ACC112 (cell line): ENCODE measurements at regions not wholly inside any gene's neighbourhood (a gene's known extent, or its start where the extent isn't known, plus 50 kb on each side); places are given as distances from the start of the nearest gene placed in this dataset.

Experiments
- H2AFZ ChIP-seq: fragments of 200-600 bp; sonication (generic); one replicate; pipeline ENCODE4 v1.6.0; 2017; ENCODE audit warnings: antibody characterized with exemption, low read length; ENCODE audit not compliant: unreplicated experiment
- H3K27ac ChIP-seq: fragments of 200-600 bp; sonication (generic); 2 replicates; pipeline ENCODE4 v1.5.1; 2014; ENCODE audit warnings: low read depth, mild to moderate bottlenecking, antibody characterized with exemption, low read length, moderate library complexity
- H3K27me3 ChIP-seq: fragments of 200-600 bp; sonication (generic); 2 replicates; pipeline ENCODE4 v1.6.1; 2014; ENCODE audit warnings: mild to moderate bottlenecking, antibody characterized with exemption, low read length, moderate library complexity, mixed read lengths; ENCODE audit not compliant: insufficient read depth
- H3K36me3 ChIP-seq: fragments of 200-600 bp; sonication (generic); 2 replicates; pipeline ENCODE4 v1.6.1; 2016; ENCODE audit warnings: mild to moderate bottlenecking, antibody characterized with exemption, low read length, moderate library complexity, mixed read lengths; ENCODE audit not compliant: insufficient read depth
- H3K4me1 ChIP-seq: fragments of 200-600 bp; sonication (generic); one replicate; pipeline ENCODE4 v1.6.1; 2016; ENCODE audit warnings: low read length, mixed read lengths; ENCODE audit not compliant: insufficient read depth, unreplicated experiment, control insufficient read depth
- H3K4me3 ChIP-seq: fragments of 200-600 bp; sonication (generic); 2 replicates; pipeline ENCODE4 v1.5.1; 2014; ENCODE audit warnings: mild to moderate bottlenecking, low read depth, low read length
- H3K79me2 ChIP-seq: fragments of 200-600 bp; sonication (generic); one replicate; pipeline ENCODE4 v1.6.0; 2016; ENCODE audit warnings: low read length; ENCODE audit not compliant: control insufficient read depth, unreplicated experiment, insufficient read depth

DNA sequence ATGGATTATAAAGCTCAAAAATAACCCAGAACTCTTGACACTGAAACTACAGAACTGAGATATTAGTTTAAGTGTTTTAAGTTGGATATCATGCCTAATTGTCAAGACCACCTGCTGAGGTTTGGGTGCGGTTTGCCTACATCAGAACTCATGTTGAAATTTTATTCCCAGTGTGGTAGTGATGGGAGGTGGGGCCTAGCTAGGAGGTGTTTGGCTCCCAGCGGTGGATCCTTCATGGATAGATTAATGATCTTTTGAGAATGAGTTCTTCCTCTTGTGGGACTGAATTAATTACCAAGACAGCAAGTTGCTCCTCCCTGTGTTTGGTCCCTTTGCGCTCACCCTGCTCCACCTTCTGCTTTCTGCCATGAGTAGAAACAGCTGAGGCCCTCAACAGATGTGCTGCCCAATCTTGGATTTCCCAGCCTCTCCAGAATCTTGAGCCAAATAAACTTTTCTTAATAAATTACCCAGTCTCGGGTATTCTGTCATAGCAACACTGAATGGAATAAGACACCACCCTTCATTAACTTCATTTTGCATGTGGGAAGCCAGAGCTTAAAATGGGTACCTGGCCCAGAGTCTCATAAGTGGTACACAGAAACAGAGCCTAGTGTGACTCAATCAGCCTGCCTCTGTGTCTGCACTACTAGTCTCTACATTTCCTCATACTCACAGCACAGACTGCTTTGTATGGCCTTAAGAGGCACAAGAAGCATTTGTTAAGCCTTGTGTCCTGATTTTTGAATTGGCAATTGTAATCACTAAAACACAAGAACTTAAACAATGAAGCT lies 158.4 kb downstream of the IBTK start:
- Histone ChIP-seq H3K36me3 (no peaks in the 10 kb centered on the region), H3K27ac (no peak overlapping the region), H3K4me1 (peaks cover 8% of the 10 kb centered on the region), H2AFZ (no peak overlapping the region), H3K4me3 (no peak overlapping the region), H3K27me3 (no peaks in the 10 kb centered on the region), H3K79me2 (no peaks in the 10 kb centered on the region)

DNA sequence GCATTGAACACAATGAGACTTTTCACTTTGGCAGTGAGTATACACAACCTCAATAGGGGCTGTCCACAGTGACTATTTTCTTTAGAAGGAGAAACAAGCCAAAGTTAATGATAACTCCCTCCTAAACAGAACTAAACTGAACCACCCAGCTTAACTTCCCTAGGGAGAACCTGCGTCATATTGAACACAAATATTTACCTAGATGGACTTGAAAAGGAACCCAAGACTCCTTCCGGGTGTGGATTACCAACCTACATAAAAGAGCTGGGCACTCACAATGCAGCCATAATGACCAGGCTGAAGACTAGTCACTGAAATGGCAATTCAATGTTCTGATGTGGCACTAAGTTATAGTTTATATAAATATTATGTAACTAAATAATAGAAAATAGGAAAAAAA lies 160.6 kb downstream of the IBTK start:
- no peak overlapping the region for H3K27ac ChIP-seq
- H3K27me3 ChIP-seq, result no peaks in the 10 kb centered on the region
- no peak overlapping the region for H3K4me3 ChIP-seq
- H2AFZ ChIP-seq, result no peak overlapping the region
- no peaks in the 10 kb centered on the region for H3K36me3 ChIP-seq
- H3K4me1 ChIP-seq, result peaks cover 16% of the 10 kb centered on the region
- no peaks in the 10 kb centered on the region for H3K79me2 ChIP-seq

GRCh38 chr6:82085701-82086100 lies 161.8 kb downstream of the IBTK start:
- no peaks in the 10 kb centered on the region for H3K36me3 ChIP-seq
- H2AFZ ChIP-seq, result no peak overlapping the region
- peaks cover 16% of the 10 kb centered on the region for H3K4me1 ChIP-seq
- no peaks in the 10 kb centered on the region for H3K27me3 ChIP-seq
- H3K27ac ChIP-seq, result no peak overlapping the region
- H3K4me3 ChIP-seq, result no peak overlapping the region
- H3K79me2 ChIP-seq, result no peaks in the 10 kb centered on the region

GRCh38 chr6:82084324-82084920 lies 163.1 kb downstream of the IBTK start:
- peak overlapping the region; percentile 28; the same call in 1 of the 2 replicates for H3K27ac ChIP-seq
- H3K36me3 ChIP-seq, result no peaks in the 10 kb centered on the region
- peaks cover 16% of the 10 kb centered on the region for H3K4me1 ChIP-seq
- no peaks in the 10 kb centered on the region for H3K79me2 ChIP-seq
- no peaks in the 10 kb centered on the region for H3K27me3 ChIP-seq
- H2AFZ ChIP-seq, result peak overlapping the region; percentile 89
- no peak overlapping the region for H3K4me3 ChIP-seq

GRCh38 chr6:82083646-82084045 lies 163.9 kb downstream of the IBTK start:
- Histone ChIP-seq H3K4me1 (peaks cover 16% of the 10 kb centered on the region), H3K4me3 (no peak overlapping the region), H3K36me3 (no peaks in the 10 kb centered on the region), H2AFZ (no peak overlapping the region), H3K79me2 (no peaks in the 10 kb centered on the region), H3K27ac (no peak overlapping the region; the same call in 1 of the 2 replicates), H3K27me3 (no peaks in the 10 kb centered on the region)

DNA sequence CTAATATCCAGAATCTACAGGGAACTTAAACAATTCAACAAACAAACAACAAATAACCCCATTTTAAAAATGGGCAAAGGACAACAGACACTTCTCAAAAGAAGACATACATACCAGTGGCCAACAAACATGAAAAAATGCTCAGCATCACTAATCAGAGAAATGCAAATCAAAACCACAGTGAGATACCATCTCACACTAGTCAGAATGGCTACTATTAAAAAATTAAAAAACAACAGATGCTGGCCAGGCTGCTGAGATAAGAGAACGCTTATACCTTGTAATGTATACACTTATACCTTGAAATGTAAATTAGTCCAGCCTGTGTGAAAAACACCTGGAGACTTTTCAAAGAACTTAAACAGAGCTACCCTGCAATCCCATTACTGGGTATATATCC lies 166.8 kb downstream of the IBTK start:
- no peak overlapping the region for H2AFZ ChIP-seq
- no peaks in the 10 kb centered on the region for H3K79me2 ChIP-seq
- no peak overlapping the region for H3K27ac ChIP-seq
- H3K36me3 ChIP-seq, result no peaks in the 10 kb centered on the region
- no peak overlapping the region for H3K4me3 ChIP-seq
- H3K4me1 ChIP-seq, result peaks cover 30% of the 10 kb centered on the region
- no peaks in the 10 kb centered on the region for H3K27me3 ChIP-seq

DNA sequence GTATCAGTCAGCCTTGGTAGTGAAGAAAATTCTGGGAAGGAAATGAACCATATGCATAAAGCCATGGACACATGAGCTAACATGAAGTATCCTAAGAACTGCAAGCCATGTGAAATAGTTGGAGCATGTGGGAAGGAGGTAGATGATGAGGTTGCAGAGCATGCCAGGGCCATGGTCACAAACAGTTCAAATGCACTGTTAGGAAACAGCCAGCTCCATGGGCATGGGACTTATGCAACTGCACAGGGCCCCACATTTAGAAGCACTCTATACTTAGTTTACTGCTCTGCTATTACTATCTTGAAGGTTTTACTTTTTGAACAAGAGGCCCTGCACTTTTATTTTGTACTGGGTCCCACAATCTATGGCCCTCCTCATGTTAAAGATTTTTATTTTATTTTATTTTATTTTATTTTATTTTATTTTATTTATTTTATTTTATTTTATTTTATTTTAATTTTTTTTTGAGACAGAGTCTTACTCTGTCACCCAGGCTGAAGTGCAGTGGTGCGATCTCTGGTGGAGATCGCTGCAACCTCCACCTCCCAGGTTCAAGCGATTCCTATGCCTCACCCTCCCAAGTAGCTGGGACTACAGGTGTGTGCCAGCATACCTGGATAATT lies 169.1 kb downstream of the IBTK start:
- H3K27me3 ChIP-seq, result no peaks in the 10 kb centered on the region
- H3K36me3 ChIP-seq, result no peaks in the 10 kb centered on the region
- H3K79me2 ChIP-seq, result no peaks in the 10 kb centered on the region
- no peak overlapping the region for H2AFZ ChIP-seq
- H3K27ac ChIP-seq, result no peak overlapping the region
- H3K4me1 ChIP-seq, result peaks cover 24% of the 10 kb centered on the region
- H3K4me3 ChIP-seq, result no peak overlapping the region

GRCh38 chr6:82076916-82077315 lies 170.6 kb downstream of the IBTK start:
- Histone ChIP-seq H3K27ac (peak overlapping the region; percentile 37), H2AFZ (peak overlapping the region; percentile 91), H3K79me2 (no peaks in the 10 kb centered on the region), H3K36me3 (no peaks in the 10 kb centered on the region), H3K27me3 (no peaks in the 10 kb centered on the region), H3K4me1 (peaks cover 36% of the 10 kb centered on the region), H3K4me3 (no peak overlapping the region)

DNA sequence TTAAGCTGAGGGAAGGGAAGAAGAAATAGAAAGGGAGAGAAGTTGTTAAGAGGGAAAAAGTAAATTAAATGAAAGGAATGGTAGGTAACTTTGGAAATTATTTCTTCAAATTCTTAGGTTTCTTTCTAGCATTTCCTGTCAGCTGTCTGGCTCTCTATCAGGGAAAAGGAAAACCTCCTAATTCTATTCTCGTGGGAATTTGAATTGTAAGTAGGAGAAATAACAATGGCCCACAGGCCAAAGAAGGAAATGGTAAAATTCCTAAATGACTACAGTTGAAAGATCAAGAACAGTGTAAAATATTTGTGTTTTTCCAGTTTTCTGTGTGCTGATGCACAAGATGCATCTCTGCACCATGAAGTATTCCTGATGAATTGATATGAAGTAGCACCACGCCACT lies 173.0 kb downstream of the IBTK start:
- no peaks in the 10 kb centered on the region for H3K79me2 ChIP-seq
- H3K4me3 ChIP-seq, result no peak overlapping the region
- peaks cover 42% of the 10 kb centered on the region for H3K4me1 ChIP-seq
- H2AFZ ChIP-seq, result no peak overlapping the region
- H3K36me3 ChIP-seq, result no peaks in the 10 kb centered on the region
- no peak overlapping the region for H3K27ac ChIP-seq
- H3K27me3 ChIP-seq, result no peaks in the 10 kb centered on the region

- no peaks in the 10 kb centered on the region for H3K36me3 ChIP-seq
- H3K27ac ChIP-seq, result no peak overlapping the region
- no peaks in the 10 kb centered on the region for H3K27me3 ChIP-seq
- no peaks in the 10 kb centered on the region for H3K79me2 ChIP-seq
- peaks cover 42% of the 10 kb centered on the region for H3K4me1 ChIP-seq
- no peak overlapping the region for H3K4me3 ChIP-seq
- H2AFZ ChIP-seq, result no peak overlapping the region
Measured at GRCh38 chr6:82073484-82073883, 174.1 kb downstream of the IBTK start.

GRCh38 chr6:82072751-82073150 lies 174.8 kb downstream of the IBTK start:
- no peaks in the 10 kb centered on the region for H3K36me3 ChIP-seq
- no peaks in the 10 kb centered on the region for H3K79me2 ChIP-seq
- no peak overlapping the region for H3K4me3 ChIP-seq
- no peak overlapping the region for H3K27ac ChIP-seq
- no peaks in the 10 kb centered on the region for H3K27me3 ChIP-seq
- H2AFZ ChIP-seq, result no peak overlapping the region
- peaks cover 38% of the 10 kb centered on the region for H3K4me1 ChIP-seq
